Central memory CD8-positive, alpha-beta T cell (primary cell): ENCODE measurements at regions not wholly inside any gene's neighbourhood (a gene's known extent, or its start where the extent isn't known, plus 50 kb on each side); places are given as distances from the start of the nearest gene placed in this dataset.

ENCODE experiments used
- ATAC-seq: fragments of 150-1000 bp; cut with Tn5 transposase; replicated peaks from 2 replicates; pipeline ENCODE4 v1.10.0; 2022; ENCODE audit warnings: mild to moderate bottlenecking, moderate FRiP score, moderate number of reproducible peaks; ENCODE audit not compliant: poor library complexity, severe bottlenecking; ENCODE audit errors: extremely low read depth
- DNase-seq, 2 donors: peaks; one replicate each; pipeline ENCODE4 v3.0.0; 2021; ENCODE audit warnings: low spot score in 2 of 2
- H3K27ac Mint-ChIP-seq: one replicate; pipeline ENCODE4 v1.8.0; 2022; ENCODE audit warnings: low read depth, mild to moderate bottlenecking, moderate library complexity, mixed read lengths
- H3K27me3 Mint-ChIP-seq: one replicate; pipeline ENCODE4 v1.8.0; 2022; ENCODE audit warnings: mixed read lengths
- H3K36me3 Mint-ChIP-seq: one replicate; pipeline ENCODE4 v1.8.0; 2022; ENCODE audit warnings: mild to moderate bottlenecking, moderate library complexity, mixed read lengths; ENCODE audit not compliant: insufficient read depth
- H3K4me1 Mint-ChIP-seq: one replicate; pipeline ENCODE4 v1.8.0; 2022; ENCODE audit warnings: mixed read lengths
- H3K4me3 Mint-ChIP-seq: one replicate; pipeline ENCODE4 v1.8.0; 2022; ENCODE audit warnings: mild to moderate bottlenecking, moderate library complexity, mixed read lengths
- H3K9me3 Mint-ChIP-seq: one replicate; pipeline ENCODE4 v1.8.0; 2022; ENCODE audit warnings: mixed read lengths

DNA sequence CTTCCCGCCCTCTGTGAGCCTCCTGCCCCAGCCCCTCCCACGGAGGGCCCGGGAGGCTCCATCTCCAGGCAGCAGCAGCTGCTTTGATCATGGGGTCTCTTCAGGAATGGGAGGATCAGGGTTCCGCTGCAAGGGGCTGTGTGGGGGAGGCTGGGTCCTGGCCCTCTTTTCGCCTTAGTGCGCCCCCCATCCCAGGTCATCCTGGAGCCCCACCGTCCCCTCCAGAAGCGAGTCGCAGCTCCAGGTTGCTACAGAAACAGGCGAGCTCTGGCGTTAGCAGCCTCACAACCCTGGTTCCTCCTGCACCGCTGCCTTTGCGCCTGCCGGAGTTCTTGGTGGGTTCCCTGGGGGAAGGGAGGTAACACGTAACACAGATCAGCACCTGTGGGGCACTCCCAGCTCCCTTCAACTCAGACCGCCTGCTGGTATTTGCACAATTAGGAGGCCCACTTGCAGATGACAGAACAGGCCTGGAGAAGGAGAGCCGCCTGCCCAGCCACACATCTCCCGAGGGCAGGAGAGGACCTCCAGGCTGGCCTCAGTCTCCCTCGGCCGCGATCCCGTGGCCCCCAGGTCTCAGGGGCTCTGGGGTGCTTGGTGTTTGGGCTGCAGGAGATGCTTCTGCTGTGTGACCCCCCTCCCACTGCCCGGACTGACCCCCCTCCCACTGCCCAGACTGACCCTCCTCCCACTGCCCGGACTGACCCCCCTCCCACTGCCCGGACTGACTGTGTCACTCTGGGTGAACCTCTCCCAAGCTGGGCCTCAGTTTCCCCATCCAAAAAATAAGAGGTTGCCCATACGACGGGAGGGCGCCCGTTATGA is 64.2 kb upstream of the ADRA2C start:
- DNase-seq, result no peak
- Mint-ChIP-seq H3K27me3 (peaks cover 59% of the 10 kb centered on the region), H3K9me3 (peaks cover 6% of the 10 kb centered on the region), H3K27ac (no peak overlapping the region), H3K4me1 (no peaks in the 10 kb centered on the region), H3K36me3 (no peaks in the 10 kb centered on the region), H3K4me3 (no peak overlapping the region)
- ATAC-seq, result no peak

DNA sequence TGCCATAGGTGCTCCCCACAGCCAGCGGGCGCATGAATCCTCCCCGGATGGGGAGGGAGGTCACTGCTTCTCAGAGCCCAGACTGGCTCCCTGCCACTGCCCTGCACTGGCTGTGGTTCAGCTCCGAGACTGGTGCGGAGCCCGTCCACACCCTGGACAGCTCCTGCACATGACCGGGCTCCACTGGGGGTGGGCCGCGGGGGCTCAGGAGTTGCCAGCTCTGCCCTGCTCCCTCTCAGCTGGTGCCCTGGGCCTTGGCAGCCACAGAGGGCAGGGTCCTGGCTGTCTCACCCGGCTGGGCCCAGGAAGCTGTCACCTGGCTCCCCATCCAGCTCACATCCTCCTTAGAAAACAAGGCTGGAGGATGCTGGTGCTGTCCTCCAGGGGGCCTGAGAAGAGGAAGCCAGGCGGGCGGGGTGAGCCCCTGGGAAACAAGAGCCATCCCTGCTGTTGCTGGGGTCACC is 64.9 kb upstream of the ADRA2C start:
- H3K36me3 Mint-ChIP-seq, result no peaks in the 10 kb centered on the region
- ATAC-seq (no peak), DNase-seq (no peak)
- H3K9me3 Mint-ChIP-seq, result peaks cover 10% of the 10 kb centered on the region
- H3K4me1 Mint-ChIP-seq, result no peaks in the 10 kb centered on the region
- no peak overlapping the region for H3K27ac Mint-ChIP-seq
- no peak overlapping the region for H3K4me3 Mint-ChIP-seq
- H3K27me3 Mint-ChIP-seq, result peaks cover 65% of the 10 kb centered on the region

DNA sequence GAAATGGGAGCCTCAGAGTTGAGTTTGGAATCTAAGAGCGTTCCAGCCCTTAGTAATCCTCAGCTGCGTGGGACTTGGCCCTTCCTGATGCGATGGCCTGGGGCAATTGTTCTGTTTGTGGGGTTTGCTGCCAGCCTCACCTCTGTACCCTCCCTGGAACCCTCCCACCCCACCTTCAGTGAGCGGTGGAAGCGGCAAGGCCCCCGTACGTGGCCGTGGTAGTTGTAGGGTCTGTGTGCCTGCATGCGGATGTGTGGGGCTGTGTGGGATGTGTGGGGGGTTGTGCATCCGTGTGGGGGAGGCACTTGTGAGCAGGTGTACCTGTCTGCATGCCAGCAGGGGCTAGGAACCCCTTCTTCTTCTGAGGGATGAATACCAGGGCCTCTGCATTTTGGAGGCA is 65.4 kb upstream of the ADRA2C start:
- H3K4me1 Mint-ChIP-seq, result no peaks in the 10 kb centered on the region
- no peaks in the 10 kb centered on the region for H3K36me3 Mint-ChIP-seq
- H3K4me3 Mint-ChIP-seq, result no peak overlapping the region
- H3K27me3 Mint-ChIP-seq, result peaks cover 64% of the 10 kb centered on the region
- ATAC-seq (no peak), DNase-seq (no peak)
- H3K27ac Mint-ChIP-seq, result no peak overlapping the region
- H3K9me3 Mint-ChIP-seq, result peaks cover 10% of the 10 kb centered on the region

DNA sequence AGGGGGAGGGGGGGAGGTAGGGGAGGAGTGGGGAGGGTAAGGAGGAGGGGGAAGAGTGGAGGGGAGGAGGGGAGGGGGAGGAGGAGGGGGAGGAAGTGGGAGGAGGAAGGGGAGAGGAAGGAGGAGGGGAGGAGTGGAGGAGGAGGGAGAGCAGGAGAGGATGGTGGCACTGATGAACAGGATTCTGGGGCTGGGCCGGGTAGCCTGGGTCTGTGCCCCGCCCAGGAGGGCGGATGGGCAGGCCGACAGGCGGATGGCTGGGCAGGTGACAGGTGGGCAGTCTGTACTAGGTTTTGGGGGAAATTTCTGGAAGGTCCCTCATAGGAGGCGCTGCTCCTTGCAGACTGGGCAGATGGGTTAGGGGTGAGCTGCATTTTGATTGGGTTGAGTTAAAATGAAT is 66.0 kb upstream of the ADRA2C start:
- ATAC-seq (no peak), DNase-seq (no peak)
- peaks cover 62% of the 10 kb centered on the region for H3K27me3 Mint-ChIP-seq
- H3K36me3 Mint-ChIP-seq, result no peaks in the 10 kb centered on the region
- no peak overlapping the region for H3K27ac Mint-ChIP-seq
- no peak overlapping the region for H3K4me3 Mint-ChIP-seq
- H3K9me3 Mint-ChIP-seq, result peaks cover 10% of the 10 kb centered on the region
- no peaks in the 10 kb centered on the region for H3K4me1 Mint-ChIP-seq

DNA sequence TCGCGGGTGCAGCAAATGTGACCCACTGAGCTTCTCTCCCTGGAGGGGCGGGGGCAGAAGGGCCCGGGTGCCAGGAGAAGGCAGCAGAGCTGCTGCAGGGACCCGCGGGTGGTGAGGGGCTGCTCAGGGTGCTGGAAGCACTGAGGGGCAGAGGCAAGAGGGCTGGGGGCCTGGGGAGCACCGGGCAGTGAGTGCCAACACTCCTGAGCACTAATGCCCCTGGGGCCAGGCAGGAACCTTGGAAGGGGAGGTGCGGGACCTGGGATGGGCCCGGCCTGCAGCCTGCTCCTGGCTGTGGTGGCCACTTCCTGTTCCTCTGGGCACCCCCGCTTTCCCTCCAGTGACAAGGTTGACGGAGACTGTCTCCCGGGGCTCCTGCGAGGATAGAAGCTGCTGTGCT is 66.5 kb upstream of the ADRA2C start:
- DNase-seq (no peak), ATAC-seq (no peak)
- Mint-ChIP-seq H3K27ac (no peak overlapping the region), H3K4me3 (no peak overlapping the region), H3K9me3 (peaks cover 10% of the 10 kb centered on the region), H3K36me3 (no peaks in the 10 kb centered on the region), H3K27me3 (peaks cover 67% of the 10 kb centered on the region), H3K4me1 (no peaks in the 10 kb centered on the region)

DNA sequence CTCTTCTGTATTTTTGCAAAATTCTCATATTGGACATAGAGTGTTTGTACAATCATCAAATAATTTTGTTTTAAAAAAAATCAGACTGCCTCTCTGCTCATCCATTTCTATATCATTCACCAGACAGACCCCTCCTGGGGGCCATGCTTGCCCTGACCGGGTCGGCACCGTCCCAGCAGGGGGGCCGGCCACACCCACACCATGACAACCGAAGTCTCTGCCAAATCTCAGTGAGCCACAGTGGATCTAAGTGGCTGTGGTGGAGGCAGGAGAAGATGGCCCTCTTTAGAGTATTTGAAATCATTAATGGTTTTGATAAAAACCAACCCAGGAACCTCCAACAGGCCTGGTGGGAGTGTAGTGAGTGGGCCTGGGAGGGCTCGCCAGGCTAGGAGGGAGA is 66.9 kb upstream of the ADRA2C start:
- Mint-ChIP-seq H3K9me3 (peaks cover 10% of the 10 kb centered on the region), H3K36me3 (no peaks in the 10 kb centered on the region), H3K27ac (no peak overlapping the region), H3K4me3 (no peak overlapping the region), H3K4me1 (no peaks in the 10 kb centered on the region), H3K27me3 (peaks cover 69% of the 10 kb centered on the region)
- DNase-seq, result no peak
- no peak for ATAC-seq

DNA sequence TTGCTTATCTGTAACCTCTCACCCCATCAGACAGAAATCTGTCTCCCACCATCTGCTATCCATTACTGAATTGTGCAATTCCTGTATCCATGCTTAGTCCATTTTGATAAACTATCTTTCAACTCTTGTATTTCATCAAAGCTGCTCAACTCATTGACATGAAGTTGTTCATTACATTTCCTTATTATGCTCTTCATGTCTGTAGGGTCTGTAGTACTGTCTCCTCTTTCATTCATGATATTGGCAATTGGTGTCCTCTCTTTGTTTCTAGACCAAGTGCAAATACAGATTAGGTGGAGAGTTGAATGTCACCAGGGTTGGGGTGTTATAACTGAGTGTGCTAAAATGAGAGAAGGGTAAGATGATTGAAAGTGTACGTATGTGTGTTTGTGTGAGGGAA is 69.2 kb upstream of the ADRA2C start:
- DNase-seq, result no peak
- no peaks in the 10 kb centered on the region for H3K4me1 Mint-ChIP-seq
- ATAC-seq, result no peak
- no peaks in the 10 kb centered on the region for H3K36me3 Mint-ChIP-seq
- H3K9me3 Mint-ChIP-seq, result peaks cover 10% of the 10 kb centered on the region
- no peak overlapping the region for H3K4me3 Mint-ChIP-seq
- no peak overlapping the region for H3K27ac Mint-ChIP-seq
- H3K27me3 Mint-ChIP-seq, result peaks cover 71% of the 10 kb centered on the region

DNA sequence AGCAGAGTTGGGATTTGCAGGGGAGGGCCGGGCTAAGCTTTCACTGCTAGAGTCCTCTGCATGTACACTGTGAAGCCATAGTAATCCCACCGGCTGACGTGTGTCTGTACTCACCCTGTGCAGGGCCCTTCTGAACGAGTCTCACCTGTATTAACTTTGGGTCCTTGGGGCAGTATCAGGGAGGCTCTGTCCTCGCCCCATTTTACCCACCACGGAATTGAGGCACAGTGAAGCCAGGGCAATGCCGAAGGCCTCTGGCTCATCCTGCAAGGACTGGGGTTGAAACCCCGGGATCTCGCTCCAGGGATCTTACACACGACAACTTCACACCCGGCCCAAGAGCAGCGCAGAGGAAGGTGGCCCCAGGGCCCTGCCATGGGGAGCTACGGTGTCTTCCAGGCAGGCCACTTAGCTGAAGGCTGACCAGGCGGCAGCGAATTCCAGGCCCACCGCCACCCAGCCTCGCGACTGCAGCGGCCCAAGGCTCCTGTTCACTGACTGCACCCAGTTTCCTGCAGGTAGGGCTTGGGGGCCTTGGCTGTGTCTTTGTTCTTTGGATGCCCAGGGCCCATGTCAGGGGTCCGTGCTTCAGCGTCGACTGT is 75.5 kb upstream of the ADRA2C start:
- H3K4me1 Mint-ChIP-seq, result no peaks in the 10 kb centered on the region
- no peak overlapping the region for H3K27ac Mint-ChIP-seq
- H3K36me3 Mint-ChIP-seq, result no peaks in the 10 kb centered on the region
- no peak overlapping the region for H3K4me3 Mint-ChIP-seq
- DNase-seq (no peak), ATAC-seq (no peak)
- peaks cover 45% of the 10 kb centered on the region for H3K27me3 Mint-ChIP-seq
- H3K9me3 Mint-ChIP-seq, result no peaks in the 10 kb centered on the region

DNA sequence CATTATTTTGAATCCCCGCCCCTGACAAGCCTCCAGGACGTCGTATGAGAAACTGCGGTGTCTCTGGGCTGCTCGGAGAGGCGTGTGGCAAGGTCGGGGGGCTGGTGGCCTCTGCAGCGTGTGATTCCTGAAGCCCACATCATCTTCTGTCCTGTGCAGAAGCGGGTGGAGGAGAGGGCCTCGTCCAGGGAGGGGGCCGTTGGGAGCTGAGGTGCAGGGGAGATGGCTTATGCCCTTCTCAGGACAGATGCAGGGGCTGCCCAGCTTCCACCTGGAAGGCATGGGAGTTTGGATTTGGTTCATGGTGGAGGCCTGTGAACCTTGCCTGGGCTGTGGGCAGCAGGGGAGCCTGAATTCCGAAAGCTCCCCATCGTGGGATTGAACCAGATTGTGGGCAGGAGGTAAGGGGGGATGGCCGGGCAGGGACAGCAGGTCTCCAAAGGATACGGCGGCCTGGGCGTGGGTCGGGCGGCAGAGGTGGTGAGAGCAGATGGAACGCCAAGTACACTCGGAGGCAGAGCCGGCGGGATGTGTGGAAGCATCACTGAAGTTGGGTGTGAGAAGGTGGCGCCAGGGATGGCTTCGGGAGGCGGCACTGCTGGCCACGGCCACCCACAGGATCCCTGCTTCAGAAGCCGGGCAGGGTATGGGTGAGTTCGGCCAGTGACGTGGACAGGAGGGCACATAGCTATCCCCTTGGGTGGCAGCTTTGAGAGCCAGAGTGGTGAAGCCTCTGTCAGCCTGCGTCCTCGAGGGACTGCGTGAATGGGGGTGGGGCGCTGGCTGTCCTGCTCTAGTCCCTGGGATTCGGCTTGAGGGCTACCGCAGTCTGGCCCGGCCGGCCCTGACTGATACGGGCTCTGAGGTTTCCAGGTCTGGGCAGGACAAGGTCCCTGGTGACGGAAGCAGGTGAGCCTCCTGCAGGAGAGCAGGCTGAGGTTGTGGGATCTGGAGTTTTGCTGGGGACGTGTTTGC is 76.3 kb upstream of the ADRA2C start:
- DNase-seq (no peak), ATAC-seq (no peak)
- Mint-ChIP-seq H3K36me3 (no peaks in the 10 kb centered on the region), H3K27ac (no peak overlapping the region), H3K4me3 (no peak overlapping the region), H3K4me1 (no peaks in the 10 kb centered on the region), H3K27me3 (peaks cover 46% of the 10 kb centered on the region), H3K9me3 (no peaks in the 10 kb centered on the region)

DNA sequence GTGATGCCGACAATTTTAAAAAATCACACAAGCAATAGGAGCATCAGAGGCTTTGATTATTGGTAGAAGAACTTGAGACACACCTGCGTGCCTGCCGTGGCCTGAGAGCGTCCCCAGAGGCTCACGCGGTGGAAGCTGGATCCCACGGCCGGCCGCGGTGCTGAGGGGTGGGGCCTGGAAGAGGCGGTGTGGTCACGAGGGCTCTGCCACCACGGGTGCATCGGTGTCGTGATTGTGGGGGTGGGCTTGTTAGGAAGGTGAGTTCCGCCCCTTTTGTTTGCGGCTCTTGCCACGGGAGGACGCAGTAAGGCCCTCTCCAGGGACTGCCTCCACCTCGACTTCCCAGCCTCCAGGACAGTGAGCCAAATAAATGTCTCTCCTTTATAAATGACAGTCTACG is 77.2 kb upstream of the ADRA2C start:
- Mint-ChIP-seq H3K27ac (no peak overlapping the region), H3K4me3 (no peak overlapping the region), H3K36me3 (no peaks in the 10 kb centered on the region), H3K9me3 (no peaks in the 10 kb centered on the region), H3K27me3 (peaks cover 46% of the 10 kb centered on the region), H3K4me1 (no peaks in the 10 kb centered on the region)
- DNase-seq (no peak), ATAC-seq (no peak)

DNA sequence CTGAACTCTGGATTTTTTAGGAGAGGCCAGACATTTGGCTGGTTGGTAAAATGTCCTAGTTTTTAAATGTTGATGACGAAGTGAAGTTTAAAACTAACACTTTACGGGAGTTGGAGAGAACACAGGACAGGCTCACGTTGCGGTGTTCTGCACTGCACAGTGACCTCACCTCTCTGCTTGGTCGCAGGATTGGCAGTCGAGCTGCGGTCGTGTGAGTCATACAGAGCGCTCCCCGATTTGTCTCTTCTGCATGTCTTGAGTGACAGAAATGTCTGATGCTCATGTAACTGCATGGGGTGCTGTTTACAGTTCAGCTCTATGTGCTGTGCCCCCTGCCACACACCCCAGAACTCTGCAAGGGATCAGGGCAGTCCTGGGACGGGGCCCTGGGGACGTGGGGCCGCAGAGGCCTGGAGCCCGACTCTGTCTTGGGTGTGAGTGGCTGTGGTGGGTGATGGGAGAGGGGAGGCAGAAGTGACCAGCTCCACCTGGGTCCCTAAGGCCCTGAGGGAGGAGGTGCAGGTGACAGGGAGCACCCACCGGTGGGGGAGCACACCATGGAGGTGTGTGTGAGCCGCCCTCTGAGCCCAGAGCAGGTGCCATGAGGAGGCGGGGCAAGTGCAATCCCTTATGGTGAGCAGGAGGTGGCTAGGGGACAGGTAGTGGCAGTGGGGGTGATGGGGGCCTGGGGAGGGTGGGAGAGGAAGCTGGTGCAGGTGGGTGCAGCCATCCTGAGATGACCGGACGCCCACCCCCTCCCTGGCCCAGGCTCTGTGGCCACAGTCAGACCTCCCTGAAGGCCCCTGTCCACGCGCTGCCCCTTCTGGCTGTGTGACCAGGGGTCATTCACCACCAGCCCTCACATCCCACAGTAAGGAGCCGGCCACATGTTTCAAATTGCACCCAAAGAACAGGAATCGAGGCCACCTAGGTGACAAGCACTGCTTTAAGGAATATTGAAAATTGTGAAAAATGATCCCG is 77.9 kb upstream of the ADRA2C start:
- H3K36me3 Mint-ChIP-seq, result no peaks in the 10 kb centered on the region
- H3K4me1 Mint-ChIP-seq, result no peaks in the 10 kb centered on the region
- no peaks in the 10 kb centered on the region for H3K9me3 Mint-ChIP-seq
- H3K27ac Mint-ChIP-seq, result no peak overlapping the region
- DNase-seq (no peak), ATAC-seq (no peak)
- H3K4me3 Mint-ChIP-seq, result no peak overlapping the region
- H3K27me3 Mint-ChIP-seq, result peaks cover 42% of the 10 kb centered on the region

DNA sequence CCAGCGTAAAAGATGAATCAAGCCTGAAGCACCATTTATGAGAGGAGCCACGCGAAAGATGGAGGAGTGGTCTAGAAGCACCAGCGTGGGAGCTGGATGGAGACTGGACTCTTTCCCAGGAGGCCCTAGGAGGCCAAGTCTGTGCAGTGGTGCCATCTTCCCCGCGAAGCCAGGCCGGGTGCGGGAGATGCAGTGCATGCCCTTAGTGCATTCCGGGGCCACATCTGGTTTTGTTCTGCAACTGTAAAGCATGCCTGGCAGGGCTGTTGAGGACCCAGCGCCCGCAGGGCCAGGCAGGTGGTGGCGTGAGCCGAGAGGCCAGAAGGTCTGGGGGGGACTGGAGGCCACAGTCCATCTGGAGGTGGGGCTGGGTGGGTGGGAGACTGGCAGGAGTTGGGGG is 78.6 kb upstream of the ADRA2C start:
- ATAC-seq, result no peak
- Mint-ChIP-seq H3K9me3 (no peaks in the 10 kb centered on the region), H3K36me3 (no peaks in the 10 kb centered on the region), H3K4me3 (no peak overlapping the region), H3K27me3 (peaks cover 48% of the 10 kb centered on the region), H3K27ac (no peak overlapping the region), H3K4me1 (no peaks in the 10 kb centered on the region)
- no peak for DNase-seq
